HCT116 (cell line): ENCODE measurements at regions not wholly inside any gene's neighbourhood (a gene's known extent, or its start where the extent isn't known, plus 50 kb on each side); places are given as distances from the start of the nearest gene placed in this dataset.

Source experiments
- ATAC-seq: fragments of 200-7000 bp; cut with Tn5 transposase; 2 replicates; pipeline ENCODE4 v1.9.1; 2020; ENCODE audit warnings: mild to moderate bottlenecking, moderate library complexity
- BruUV-seq: library from RNA; stranded (reverse); fragments of 400-500 nt; replicated peaks from 2 replicates; lab custom pipeline; 2021; lab: Mats Ljungman, UMichigan
- CTCF ChIA-PET: fragments of 300-600 bp; sonication (Branson Sonifier 250); formaldehyde crosslinking; loops from one replicate; lab custom pipeline; 2021; ENCODE audit warnings: antibody characterized with exemption; lab: Charles Lee
- POLR2A ChIA-PET: fragments of 300-600, 350-600 bp; sonication (Branson Sonifier 250); formaldehyde crosslinking; loops from one replicate; lab custom pipeline; 2021; ENCODE audit warnings: antibody characterized with exemption; lab: Charles Lee
- RAD21 ChIA-PET, 2 experiments: fragments of 300-600 bp; sonication (Branson Sonifier 250); formaldehyde crosslinking; loops; one replicate each; lab custom pipeline; 2023; ENCODE audit warnings: low total read pairs in 2 of 2; ENCODE audit not compliant: uncharacterized antibody in 2 of 2, unreplicated experiment in 2 of 2, low non-redundant PET in 1 of 2; lab: Charles Lee
- DNase-seq: peaks from one replicate; pipeline ENCODE4 v3.0.0-alpha.2; 2010; ENCODE audit warnings: low read depth, low spot score
- H2AFZ ChIP-seq: fragments of 200-600 bp; shearing (Covaris generic), sonication (generic); 2 replicates; pipeline ENCODE4 v1.6.1; 2017; ENCODE audit warnings: low read depth, mixed run types, mixed read lengths, antibody characterized with exemption, low read length; ENCODE audit not compliant: poor library complexity, severe bottlenecking
- H3K27ac ChIP-seq: 2 replicates; pipeline ENCODE4 v1.5.1; 2012; ENCODE audit warnings: low read depth, low read length
- H3K27me3 ChIP-seq: fragments of 200-600 bp; sonication (generic); 2 replicates; pipeline ENCODE4 v1.6.1; 2016; ENCODE audit warnings: mixed run types, low read length, mixed read lengths; ENCODE audit not compliant: insufficient read depth
- H3K36me3 ChIP-seq, 2 experiments: fragments of 200-500 bp in 1 of 2; fragments of 200-600 bp in 1 of 2; sonication (Bioruptor generic) in 1 of 2; sonication (generic) in 1 of 2; 2 replicates each; pipeline versions ENCODE4 v1.5.1 to v1.6.1; 2014 to 2016; ENCODE audit warnings: low read length in 2 of 2, inconsistent platforms in 1 of 2, mixed read lengths in 1 of 2, mixed run types in 1 of 2; ENCODE audit not compliant: insufficient read depth in 2 of 2, control insufficient read depth in 1 of 2
- H3K4me1 ChIP-seq, 2 experiments: fragments of 200-600 bp in 1 of 2; sonication (generic) in 1 of 2; 2 replicates each; pipeline versions ENCODE4 v1.5.1 to v1.6.1; 2012 to 2017; ENCODE audit warnings: low read length in 2 of 2, inconsistent platforms in 1 of 2, mild to moderate bottlenecking in 1 of 2, mixed read lengths in 1 of 2, mixed run types in 1 of 2, moderate library complexity in 1 of 2; ENCODE audit not compliant: insufficient read depth in 2 of 2, control insufficient read depth in 1 of 2
- H3K4me2 ChIP-seq: fragments of 200-600 bp; sonication (generic); 2 replicates; pipeline ENCODE4 v1.6.1; 2017; ENCODE audit warnings: mixed run types, low read length, mixed read lengths
- H3K4me3 ChIP-seq, 2 experiments: fragments of 200-600 bp in 1 of 2; sonication (generic) in 1 of 2; replicated peaks in 1 of 2; 2 replicates each; pipeline ENCODE4 v1.5.1; 2011 to 2016; ENCODE audit warnings: low read length in 2 of 2, control low read depth in 1 of 2, low read depth in 1 of 2, mild to moderate bottlenecking in 1 of 2, mixed read lengths in 1 of 2, mixed run types in 1 of 2
- H3K79me2 ChIP-seq: fragments of 200-600 bp; sonication (generic); 2 replicates; pipeline ENCODE4 v1.6.1; 2017; ENCODE audit warnings: mild to moderate bottlenecking, mixed run types, low read length, moderate library complexity, mixed read lengths; ENCODE audit not compliant: insufficient read depth
- H3K9ac ChIP-seq: fragments of 200-600 bp; sonication (generic); 2 replicates; pipeline ENCODE4 v1.6.1; 2016; ENCODE audit warnings: low read length, mixed read lengths
- H3K9me2 ChIP-seq: fragments of 200-600 bp; sonication (generic), shearing (Covaris generic); 2 replicates; pipeline ENCODE4 v1.6.1; 2017; ENCODE audit warnings: mixed run types, mild to moderate bottlenecking, moderate library complexity; ENCODE audit not compliant: insufficient read depth
- H3K9me3 ChIP-seq, 2 experiments: fragments of 200-500 bp in 1 of 2; fragments of 200-600 bp in 1 of 2; sonication (Bioruptor generic) in 1 of 2; sonication (generic) in 1 of 2; 2 replicates each; pipeline ENCODE4 v1.6.1; 2014 to 2017; ENCODE audit warnings: low read length in 2 of 2, mixed read lengths in 2 of 2, inconsistent platforms in 1 of 2, low read depth in 1 of 2, mild to moderate bottlenecking in 1 of 2, mixed run types in 1 of 2, moderate library complexity in 1 of 2; ENCODE audit not compliant: control insufficient read depth in 1 of 2, insufficient read depth in 1 of 2
- H4K20me1 ChIP-seq: fragments of 200-600 bp; sonication (generic), shearing (Covaris generic); 2 replicates; pipeline ENCODE4 v1.6.1; 2017; ENCODE audit warnings: mixed run types, mild to moderate bottlenecking, moderate library complexity; ENCODE audit not compliant: insufficient read depth
- ATF3 ChIP-seq: IDR thresholded peaks from 2 replicates; pipeline ENCODE4 v1.6.1; 2012
- CBX3 ChIP-seq: IDR thresholded peaks from 2 replicates; pipeline ENCODE4 v1.6.1; 2012; ENCODE audit warnings: low read depth
- CEBPB ChIP-seq: IDR thresholded peaks from 2 replicates; pipeline ENCODE4 v1.6.1; 2012; ENCODE audit warnings: low read depth
- CTCF ChIP-seq, 3 experiments: fragments of 200-600 bp in 1 of 3; sonication (generic) in 1 of 3; IDR thresholded peaks in 2 of 3; conservative IDR thresholded peaks in 1 of 3; 2 replicates each; pipeline ENCODE4 v1.5.1; 2012 to 2017; ENCODE audit warnings: low read depth in 2 of 3, low read length in 2 of 3, antibody characterized with exemption in 1 of 3, borderline replicate concordance in 1 of 3, control low read depth in 1 of 3, mild to moderate bottlenecking in 1 of 3, mixed read lengths in 1 of 3, mixed run types in 1 of 3, moderate library complexity in 1 of 3; ENCODE audit not compliant: insufficient read depth in 1 of 3
- EGR1 ChIP-seq: IDR thresholded peaks from 2 replicates; pipeline ENCODE4 v1.6.1; 2012; ENCODE audit warnings: low read depth
- ELF1 ChIP-seq: IDR thresholded peaks from 2 replicates; pipeline ENCODE4 v1.6.1; 2012; ENCODE audit warnings: low read depth, borderline replicate concordance
- EZH2phosphoT487 ChIP-seq: fragments of 200-600 bp; IDR thresholded peaks from 2 replicates; pipeline ENCODE4 v1.6.1; 2018; ENCODE audit warnings: antibody characterized with exemption, borderline replicate concordance
- JUND ChIP-seq: IDR thresholded peaks from 2 replicates; pipeline ENCODE4 v1.6.1; 2012
- MAX ChIP-seq: IDR thresholded peaks from 2 replicates; pipeline ENCODE4 v1.6.1; 2012
- POLR2A ChIP-seq: IDR thresholded peaks from 2 replicates; pipeline ENCODE4 v1.7.0; 2011; ENCODE audit warnings: borderline replicate concordance; ENCODE audit not compliant: insufficient read depth, insufficient read length; ENCODE audit errors: extremely low read depth
- POLR2AphosphoS5 ChIP-seq: IDR thresholded peaks from 2 replicates; pipeline ENCODE4 v1.6.1; 2011; ENCODE audit warnings: mild to moderate bottlenecking, low read depth, low read length, moderate library complexity
- RAD21 ChIP-seq: IDR thresholded peaks from 2 replicates; pipeline ENCODE4 v1.6.1; 2012; ENCODE audit warnings: low read depth, mild to moderate bottlenecking
- REST ChIP-seq: IDR thresholded peaks from 2 replicates; pipeline ENCODE4 v1.6.1; 2012; ENCODE audit warnings: low read depth
- SIN3A ChIP-seq: IDR thresholded peaks from 2 replicates; pipeline ENCODE4 v1.6.1; 2012; ENCODE audit warnings: low read depth
- SP1 ChIP-seq: IDR thresholded peaks from 2 replicates; pipeline ENCODE4 v1.6.1; 2012; ENCODE audit warnings: low read depth
- SRF ChIP-seq: IDR thresholded peaks from 2 replicates; pipeline ENCODE4 v1.6.1; 2012; ENCODE audit warnings: low read depth
- TCF7L2 ChIP-seq: IDR thresholded peaks from 2 replicates; pipeline ENCODE4 v1.7.0; 2011; ENCODE audit warnings: borderline replicate concordance, inconsistent platforms; ENCODE audit not compliant: insufficient read depth, insufficient read length; ENCODE audit errors: extremely low read depth
- YY1 ChIP-seq: IDR thresholded peaks from 2 replicates; pipeline ENCODE4 v1.6.1; 2011; ENCODE audit warnings: low read length, low read depth, moderate library complexity, mild to moderate bottlenecking; ENCODE audit not compliant: insufficient replicate concordance; ENCODE audit errors: extremely low read depth
- ZBTB33 ChIP-seq: IDR thresholded peaks from 2 replicates; pipeline ENCODE4 v1.6.1; 2011; ENCODE audit warnings: mild to moderate bottlenecking, low read length, moderate library complexity; ENCODE audit not compliant: insufficient replicate concordance; ENCODE audit errors: extremely low read depth
- ZFX ChIP-seq: fragments of 450-650 bp; IDR thresholded peaks from 2 replicates; pipeline ENCODE4 v1.6.1; 2017
- intact Hi-C: fragments of 100-400 bp; cut with micrococcal nuclease; formaldehyde crosslinking; loops from 2 replicates; pipeline ENCODE4 v1.10.0; 2022

- Histone ChIP-seq H2AFZ (no peak overlapping the region), H3K4me1 (no peaks in the 10 kb centered on the region), H3K9me2 (no peaks in the 10 kb centered on the region), H3K27ac (no peak overlapping the region), H3K36me3 (no peaks in the 10 kb centered on the region), H3K27me3 (no peaks in the 10 kb centered on the region), H3K4me3 (no peak overlapping the region), H4K20me1 (no peaks in the 10 kb centered on the region), H3K4me2 (no peak overlapping the region), H3K79me2 (no peaks in the 10 kb centered on the region), H3K9ac (no peak overlapping the region), H3K9me3 (no peaks in the 10 kb centered on the region)
- ChIA-PET CTCF (no interaction called here), RAD21 (no interaction called here), POLR2A (no interaction called here)
- DNase-seq = no peak
- no peak for ATAC-seq
- TF ChIP-seq TCF7L2 (no peak), ZFX (no peak), CBX3 (no peak), POLR2AphosphoS5 (no peak), EGR1 (no peak), CEBPB (no peak), ZBTB33 (no peak), MAX (no peak), ATF3 (no peak), RAD21 (no peak), POLR2A (no peak), SP1 (no peak), EZH2phosphoT487 (no peak), ELF1 (no peak), SIN3A (no peak), YY1 (no peak), REST (no peak), SRF (no peak), CTCF (IDR thresholded peaks at IDR 0.05 in 2 of 3, conservative IDR thresholded peaks at IDR 0.05 in 1 of 3; ENCODE audit: borderline replicate concordance in 1 of 3, insufficient read depth in 1 of 3, low read depth in 2 of 3, low read length in 2 of 3) (no peak), JUND (no peak)
- BruUV-seq = no TSS peak
- intact Hi-C loops = no loop called here
Measured at GRCh38 chr5:14063691-14064090, 79.5 kb upstream of the TRIO start.
